Type B pancreatic cell (in vitro differentiated cells): ENCODE measurements at regions not wholly inside any gene's neighbourhood (a gene's known extent, or its start where the extent isn't known, plus 50 kb on each side); places are given as distances from the start of the nearest gene placed in this dataset.
A peak's percentile ranks its signal among the peaks of the same experiment; 100 is the strongest.

Source experiments
- DNase-seq: peaks from one replicate; pipeline ENCODE4 v3.0.0; 2021; ENCODE audit warnings: mixed read lengths; ENCODE audit not compliant: unreplicated experiment; ENCODE audit errors: extremely low spot score
- H3K27ac Mint-ChIP-seq: 2 replicates; pipeline ENCODE4 v1.8.0; 2021; ENCODE audit warnings: mild to moderate bottlenecking, mixed read lengths
- H3K27me3 Mint-ChIP-seq: 2 replicates; pipeline ENCODE4 v1.8.0; 2021; ENCODE audit warnings: mixed read lengths
- H3K36me3 Mint-ChIP-seq: 2 replicates; pipeline ENCODE4 v1.8.0; 2021; ENCODE audit warnings: mixed read lengths
- H3K4me1 Mint-ChIP-seq: one replicate; pipeline ENCODE4 v1.8.0; 2021; ENCODE audit warnings: mixed read lengths; ENCODE audit not compliant: unreplicated experiment
- H3K4me3 Mint-ChIP-seq: 2 replicates; pipeline ENCODE4 v1.8.0; 2021; ENCODE audit warnings: mild to moderate bottlenecking, mixed read lengths
- H3K9me3 Mint-ChIP-seq: 2 replicates; pipeline ENCODE4 v1.8.0; 2021; ENCODE audit warnings: mixed read lengths
- CTCF ChIP-seq: fragments of 200-600 bp; sonication (generic); conservative IDR thresholded peaks from 2 replicates; pipeline ENCODE4 v1.5.0; 2021; ENCODE audit warnings: antibody characterized with exemption, mild to moderate bottlenecking

- Mint-ChIP-seq H3K4me3 (no peak overlapping the region), H3K27me3 (peaks cover 20% of the 10 kb centered on the region), H3K36me3 (no peaks in the 10 kb centered on the region), H3K9me3 (no peaks in the 10 kb centered on the region), H3K27ac (peak overlapping the region; percentile 7), H3K4me1 (peaks cover 20% of the 10 kb centered on the region)
- no peak for TF ChIP-seq CTCF
- no peak for DNase-seq
Measured at GRCh38 chr1:30314591-30314990, 408.8 kb downstream of the MATN1 start.

DNA sequence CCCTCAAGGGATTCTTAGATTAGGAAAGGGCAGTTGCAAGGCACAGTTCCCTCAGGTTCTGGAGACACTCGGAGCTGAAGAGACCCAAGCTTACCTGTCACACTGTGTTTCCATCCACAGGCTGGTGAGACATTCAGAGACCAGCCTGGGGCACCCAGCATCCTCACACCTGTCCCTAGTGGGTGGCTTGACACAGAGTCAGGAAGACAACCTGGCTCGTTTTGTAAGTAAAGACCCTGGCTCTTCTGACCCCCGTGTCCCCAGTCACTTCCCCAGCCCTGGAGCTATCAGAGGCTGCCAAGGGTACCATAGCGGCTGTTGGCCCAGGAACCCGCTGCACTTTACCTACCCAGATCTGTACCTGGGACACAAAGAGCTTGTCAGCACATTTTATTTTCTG, 409.8 kb downstream of the MATN1 start:
- peak; percentile 51 for DNase-seq
- H3K27ac Mint-ChIP-seq, result no peak overlapping the region
- H3K27me3 Mint-ChIP-seq, result peaks cover 20% of the 10 kb centered on the region
- H3K9me3 Mint-ChIP-seq, result no peaks in the 10 kb centered on the region
- H3K4me3 Mint-ChIP-seq, result no peak overlapping the region
- TF ChIP-seq CTCF, result no peak
- no peaks in the 10 kb centered on the region for H3K36me3 Mint-ChIP-seq
- peaks cover 20% of the 10 kb centered on the region for H3K4me1 Mint-ChIP-seq

GRCh38 chr1:30313176-30313575, 410.2 kb downstream of the MATN1 start:
- Mint-ChIP-seq H3K27me3 (peaks cover 23% of the 10 kb centered on the region), H3K4me1 (peaks cover 20% of the 10 kb centered on the region), H3K36me3 (no peaks in the 10 kb centered on the region), H3K9me3 (no peaks in the 10 kb centered on the region), H3K4me3 (no peak overlapping the region), H3K27ac (no peak overlapping the region)
- peak; percentile 62 for DNase-seq
- no peak for TF ChIP-seq CTCF

GRCh38 chr1:30312226-30312625, 411.2 kb downstream of the MATN1 start:
- TF ChIP-seq CTCF, result no peak
- no peak overlapping the region for H3K4me3 Mint-ChIP-seq
- no peaks in the 10 kb centered on the region for H3K36me3 Mint-ChIP-seq
- peak; percentile 56 for DNase-seq
- peaks cover 23% of the 10 kb centered on the region for H3K27me3 Mint-ChIP-seq
- H3K27ac Mint-ChIP-seq, result no peak overlapping the region
- H3K9me3 Mint-ChIP-seq, result no peaks in the 10 kb centered on the region
- H3K4me1 Mint-ChIP-seq, result peaks cover 15% of the 10 kb centered on the region

DNA sequence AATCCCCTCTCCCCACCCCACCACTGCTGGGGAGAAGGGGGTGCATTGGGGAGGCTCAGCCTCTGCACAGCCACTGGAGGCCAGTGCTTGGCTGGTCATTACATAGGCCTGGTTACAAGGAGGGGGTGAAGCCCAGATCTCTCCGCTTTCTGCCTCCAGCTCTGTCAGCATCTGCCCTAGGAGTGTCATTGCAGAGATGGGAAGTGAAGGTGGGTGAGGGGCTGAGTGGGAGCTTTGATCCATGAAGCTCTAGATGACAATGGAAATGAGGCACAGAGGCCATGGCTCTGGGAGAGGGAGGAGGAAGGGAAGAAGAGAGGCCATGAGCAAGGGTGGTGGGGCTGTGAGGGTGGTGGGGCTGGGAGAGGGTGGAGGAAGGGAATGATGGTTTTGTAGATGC, 411.6 kb downstream of the MATN1 start:
- no peak overlapping the region for H3K27ac Mint-ChIP-seq
- H3K36me3 Mint-ChIP-seq, result no peaks in the 10 kb centered on the region
- peak; percentile 44 for DNase-seq
- no peak for TF ChIP-seq CTCF
- H3K4me3 Mint-ChIP-seq, result no peak overlapping the region
- peaks cover 23% of the 10 kb centered on the region for H3K27me3 Mint-ChIP-seq
- H3K9me3 Mint-ChIP-seq, result no peaks in the 10 kb centered on the region
- H3K4me1 Mint-ChIP-seq, result peaks cover 15% of the 10 kb centered on the region
